ENCODE measurements at regions not wholly inside any gene's neighbourhood (a gene's known extent, or its start where the extent isn't known, plus 50 kb on each side); places are given as distances from the start of the nearest gene placed in this dataset.
"Not testable (repeated sequence)": the region's sequence is repeated elsewhere in the genome, so short reads cannot be mapped to it uniquely, and the experiment has no call there.

DNA sequence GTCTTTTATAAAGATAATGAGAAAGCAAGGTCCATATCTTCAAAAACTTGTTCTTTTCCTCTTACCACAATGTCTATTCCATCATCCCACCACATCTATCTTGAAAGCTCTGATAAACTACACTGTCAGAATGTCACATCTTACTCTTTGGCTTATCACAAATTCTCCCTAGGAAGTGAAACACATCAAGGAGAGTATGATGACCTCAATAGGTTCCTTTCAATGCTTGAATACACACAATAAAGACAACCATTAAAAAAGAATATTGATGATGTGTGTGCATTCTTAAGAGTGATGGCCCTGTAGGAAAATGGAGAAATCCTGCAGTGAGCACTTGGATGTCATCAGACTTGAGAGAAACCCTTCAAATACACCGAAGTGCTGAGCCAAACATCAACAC, 918.1 kb upstream of the SORCS1 start:
- no peak for DNase-seq (ENCODE audit: low read depth)

DNA sequence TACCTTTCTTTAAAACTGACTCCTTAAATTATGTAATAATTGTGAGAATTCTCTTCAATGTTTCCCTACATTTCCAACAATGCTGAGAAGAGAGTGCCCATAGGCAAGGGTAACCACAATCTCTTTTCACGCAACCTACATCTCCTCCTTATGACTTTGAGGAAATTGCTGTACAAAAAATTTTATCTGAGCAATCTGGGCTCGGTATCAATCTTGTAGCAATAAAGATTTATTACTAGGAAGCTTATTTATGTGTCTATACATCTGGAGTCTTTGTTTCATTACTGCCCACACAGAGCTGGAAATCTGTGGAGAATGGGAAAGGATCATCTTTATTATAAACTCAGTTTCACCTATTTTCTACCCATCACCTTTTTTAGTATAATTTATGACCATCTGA, 913.8 kb upstream of the SORCS1 start:
- no peak for DNase-seq (ENCODE audit: low read depth)

DNA sequence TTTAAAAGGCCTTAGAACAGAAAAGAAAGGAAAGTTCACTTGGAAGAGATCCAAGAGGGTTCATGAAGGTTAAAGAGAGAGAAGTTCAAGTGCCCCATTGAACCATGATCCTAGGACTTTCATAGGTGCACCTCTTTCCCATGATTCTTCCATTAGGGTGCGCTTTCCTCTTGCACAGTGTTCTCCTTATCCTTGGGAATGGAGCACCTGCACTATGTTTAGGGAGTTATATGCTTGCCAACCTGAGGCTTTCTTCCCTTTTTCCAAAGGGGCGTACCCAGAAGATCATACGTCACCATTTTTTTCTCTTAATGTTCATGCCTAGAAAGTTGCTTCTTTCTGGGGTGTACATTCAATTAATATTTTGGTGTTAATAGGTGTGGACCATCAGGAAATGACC, 908.0 kb upstream of the SORCS1 start:
- no peak for DNase-seq (ENCODE audit: low read depth)

DNA sequence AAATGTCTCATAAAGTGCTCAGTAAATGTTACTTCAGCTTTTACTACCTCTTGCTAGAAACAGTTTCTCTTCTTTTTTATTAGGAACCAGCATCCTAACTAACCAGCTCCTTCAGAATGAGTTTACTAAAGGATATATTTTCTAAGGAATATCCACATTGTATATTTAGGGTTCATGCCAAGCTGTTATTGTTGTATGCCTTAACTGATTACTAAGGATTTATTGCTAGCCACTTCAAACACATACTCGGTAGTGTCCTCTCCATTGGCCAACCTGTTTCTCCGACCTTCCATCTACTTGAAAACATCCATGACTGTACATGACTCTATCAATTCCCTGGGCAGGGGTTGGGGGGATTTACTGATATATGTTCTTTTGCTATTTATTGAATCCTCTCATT, 906.3 kb upstream of the SORCS1 start:
- DNase-seq (ENCODE audit: low read depth) = no peak

DNA sequence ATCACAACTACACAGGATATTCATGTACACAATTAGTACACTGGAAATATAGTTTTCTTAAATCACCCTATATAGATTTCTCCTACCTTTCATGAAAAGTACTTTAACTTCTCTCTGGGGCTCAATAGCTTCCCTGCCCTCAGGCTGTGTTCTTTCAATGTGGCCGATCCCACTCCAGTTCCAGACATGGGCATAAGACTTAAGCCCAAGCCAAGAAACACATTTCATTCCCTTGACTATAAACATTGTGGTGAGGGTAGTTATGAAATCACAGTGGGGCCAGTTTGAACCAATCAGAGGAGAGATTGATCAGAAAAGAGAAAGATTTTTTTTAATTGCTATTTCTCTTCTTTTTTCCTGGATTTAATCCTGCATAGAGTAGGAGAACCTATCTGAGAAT, 904.6 kb upstream of the SORCS1 start:
- DNase-seq (ENCODE audit: low read depth) = no peak

DNA sequence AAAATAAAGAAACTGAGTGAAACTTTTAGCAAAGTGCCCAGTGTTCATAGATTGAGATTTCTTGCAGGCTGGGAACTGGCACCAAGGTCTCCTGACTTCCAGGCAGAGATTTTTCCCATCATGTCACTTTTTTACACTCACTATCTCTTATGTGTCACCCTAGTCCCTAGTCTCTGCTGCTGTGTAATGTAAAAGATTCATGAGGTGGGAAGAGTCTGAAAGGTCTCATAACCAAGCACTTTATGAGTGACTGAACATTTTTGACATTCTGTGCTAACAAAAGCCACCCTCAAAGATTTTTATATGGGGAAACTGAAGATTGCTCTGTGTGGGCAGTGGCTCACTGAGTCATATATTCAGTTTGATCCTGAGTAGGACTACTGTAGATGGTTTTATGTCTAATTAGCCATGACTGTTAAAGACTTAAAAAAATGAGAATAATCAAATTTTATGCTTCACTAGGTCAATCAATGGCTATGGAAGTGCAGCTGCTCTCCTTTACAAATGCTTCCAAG, 900.3 kb upstream of the SORCS1 start:
- DNase-seq (ENCODE audit: low read depth) = no peak

DNA sequence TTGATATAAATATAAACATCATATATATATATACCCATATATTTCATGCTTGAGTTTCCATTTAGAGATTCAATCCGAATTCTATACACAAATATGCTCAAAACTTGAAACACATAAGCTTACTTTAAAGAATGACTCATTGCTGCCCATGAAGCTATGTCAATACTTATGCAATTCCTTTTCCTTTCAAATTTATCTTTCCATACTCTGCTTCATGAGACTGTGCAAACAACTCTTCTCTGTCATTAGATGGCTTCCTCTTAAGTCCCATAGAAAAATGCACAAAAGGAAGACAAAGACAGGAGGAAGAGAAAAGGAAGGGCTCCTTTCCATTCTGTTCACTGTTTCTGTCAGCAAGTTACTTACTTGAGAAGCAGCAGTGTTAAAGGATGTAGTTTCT, 895.7 kb upstream of the SORCS1 start:
- DNase-seq (ENCODE audit: low read depth) = no peak

DNA sequence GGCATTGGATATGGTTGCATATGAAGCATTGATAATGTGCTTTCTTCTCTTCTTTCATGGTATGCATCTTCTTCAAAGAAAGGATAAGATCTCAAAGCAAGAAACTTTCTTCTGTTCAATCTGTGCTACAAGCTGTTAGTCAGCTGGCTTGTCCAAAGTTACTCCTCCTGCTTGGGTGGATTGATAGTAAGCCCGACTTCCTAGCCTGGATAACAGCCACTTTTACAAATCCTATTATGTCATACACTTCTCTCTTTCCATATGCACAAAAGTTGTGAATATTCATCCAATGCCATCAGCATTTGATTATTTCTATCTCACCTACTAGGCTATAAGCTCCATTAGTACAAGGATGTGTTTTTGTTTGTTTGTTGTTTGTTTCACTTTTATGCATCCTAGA, 891.0 kb upstream of the SORCS1 start:
- no peak for DNase-seq (ENCODE audit: low read depth)

DNA sequence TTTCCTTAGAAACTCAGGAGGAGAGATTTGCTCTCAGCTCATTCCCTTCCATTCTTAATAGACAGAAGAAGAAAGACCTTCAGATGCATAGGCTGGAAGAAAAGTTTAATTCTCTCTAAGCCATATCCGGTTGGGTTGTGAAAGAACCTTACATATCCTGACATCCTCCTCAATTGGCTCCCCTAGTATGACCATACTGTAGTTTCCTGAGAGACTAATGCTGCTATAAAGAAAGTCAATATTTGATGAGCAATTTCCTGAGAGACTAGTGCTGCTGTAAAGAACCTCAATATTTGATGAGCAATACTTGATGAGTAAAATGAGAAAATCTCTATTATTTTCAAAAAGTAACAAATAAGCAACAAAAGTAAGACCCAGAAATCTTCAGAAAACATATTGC, 888.5 kb upstream of the SORCS1 start:
- no peak for DNase-seq (ENCODE audit: low read depth)

DNA sequence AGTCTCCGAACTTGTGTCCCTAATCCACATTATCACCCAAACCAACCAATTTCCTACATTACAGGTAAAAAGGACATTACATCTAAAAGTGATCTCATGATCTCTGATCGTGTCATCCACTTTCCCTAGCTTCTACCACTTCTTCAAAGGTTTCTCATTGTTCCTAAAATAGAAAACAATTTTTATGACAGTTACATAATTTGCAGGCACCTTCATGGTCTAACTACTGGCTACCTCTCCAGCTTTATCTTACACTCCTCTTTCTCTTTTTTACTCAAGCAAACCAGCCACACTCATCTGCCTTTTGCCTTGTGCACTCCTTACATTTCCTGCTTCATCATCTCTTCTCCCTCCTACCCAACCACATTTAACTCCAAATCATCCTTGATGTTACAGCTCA, 886.7 kb upstream of the SORCS1 start:
- DNase-seq (ENCODE audit: low read depth) = no peak

DNA sequence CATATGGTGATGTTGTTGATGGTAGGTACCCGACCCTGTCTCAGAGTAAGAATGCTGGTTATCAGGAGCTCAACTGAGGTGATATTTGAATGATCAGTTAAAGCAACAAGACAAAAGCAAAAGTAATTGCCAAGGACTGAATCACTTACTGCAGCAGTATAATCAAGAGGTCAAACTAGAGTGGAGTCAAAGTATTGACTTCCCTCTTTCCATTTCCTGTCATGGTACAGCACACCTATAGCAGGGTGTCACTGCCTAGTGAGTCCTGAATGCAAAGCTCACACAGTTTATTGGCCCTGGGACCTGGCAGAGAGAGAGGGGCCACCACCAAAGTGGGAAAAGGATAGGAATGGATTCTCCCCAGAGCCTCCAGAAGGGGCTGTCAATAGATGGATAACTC, 886.1 kb upstream of the SORCS1 start:
- DNase-seq (ENCODE audit: low read depth) = no peak

DNA sequence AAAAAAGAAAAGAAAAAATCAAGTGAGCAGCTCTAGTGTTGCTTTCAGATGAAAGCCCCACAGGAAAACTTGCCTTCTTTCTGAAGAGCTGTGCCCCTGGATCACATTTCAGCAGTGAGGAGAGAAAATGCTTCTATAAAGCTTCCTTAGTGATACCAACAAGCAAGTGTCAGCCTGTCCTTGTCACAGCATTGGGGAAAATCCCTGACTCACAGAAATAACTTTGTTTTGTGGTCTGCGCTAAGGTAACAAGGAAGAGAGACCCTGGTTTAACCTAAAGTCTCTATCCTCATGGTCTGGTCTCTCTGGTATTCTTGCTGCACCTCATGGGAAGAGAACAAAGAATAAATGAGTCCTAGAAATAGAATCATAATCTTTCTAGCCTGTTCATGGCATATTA, 885.2 kb upstream of the SORCS1 start:
- no peak for DNase-seq (ENCODE audit: low read depth)

DNA sequence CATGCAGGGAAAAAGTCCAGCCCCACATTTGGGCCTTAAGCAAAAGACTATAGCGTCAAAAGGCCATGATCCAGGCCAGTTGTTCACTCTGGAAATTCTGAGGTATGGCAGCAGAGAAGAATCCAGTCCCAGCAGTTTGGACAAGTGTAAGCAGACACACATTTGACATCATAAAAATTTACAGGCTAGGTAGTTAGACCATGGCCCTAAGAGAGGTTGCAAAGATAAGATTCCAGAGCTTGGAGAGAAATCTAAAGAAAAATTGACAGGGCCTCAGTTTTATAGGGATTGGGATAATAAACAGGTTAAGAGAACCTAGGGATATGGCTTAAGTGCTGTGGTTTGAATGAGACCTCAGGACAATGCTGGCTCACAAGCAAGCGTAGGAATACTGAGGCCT, 884.4 kb upstream of the SORCS1 start:
- DNase-seq (ENCODE audit: low read depth) = no peak

DNA sequence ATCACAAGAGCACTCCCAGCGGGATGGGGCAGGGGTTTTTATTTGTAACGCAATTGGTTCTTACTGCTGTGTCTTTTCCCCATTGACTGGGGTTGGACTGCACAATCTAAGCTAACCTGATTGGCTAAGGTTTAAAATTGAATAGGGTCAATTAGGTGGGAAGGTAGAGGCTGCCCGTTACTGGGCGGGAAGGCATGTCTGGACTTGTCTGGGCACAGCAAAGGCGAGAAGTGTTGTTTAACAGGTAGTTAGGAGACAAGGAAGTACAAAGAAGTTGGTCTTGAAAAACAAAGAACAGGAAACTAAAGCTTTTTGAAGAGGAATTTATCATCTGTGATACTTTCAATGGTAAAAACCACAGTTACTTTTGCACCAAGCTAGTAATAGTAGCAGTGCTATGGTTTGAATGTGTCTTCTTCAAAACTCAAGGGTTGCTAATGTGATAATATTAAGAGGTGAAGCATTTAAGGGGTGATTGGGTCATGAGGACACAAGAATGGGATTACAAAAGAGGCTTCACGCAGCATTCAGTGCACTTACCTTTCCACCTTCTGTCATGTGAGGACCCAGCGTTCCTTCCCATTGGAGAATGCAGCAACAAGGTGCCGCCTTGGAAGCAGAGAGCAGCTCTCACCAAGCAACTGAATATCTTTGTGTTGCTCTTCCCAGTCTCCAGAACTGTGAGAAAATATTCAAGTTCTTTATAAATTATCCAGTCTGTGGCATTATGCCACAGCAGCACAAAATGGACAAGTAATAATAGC, 875.5 kb upstream of the SORCS1 start:
- DNase-seq (ENCODE audit: low read depth) = no peak

DNA sequence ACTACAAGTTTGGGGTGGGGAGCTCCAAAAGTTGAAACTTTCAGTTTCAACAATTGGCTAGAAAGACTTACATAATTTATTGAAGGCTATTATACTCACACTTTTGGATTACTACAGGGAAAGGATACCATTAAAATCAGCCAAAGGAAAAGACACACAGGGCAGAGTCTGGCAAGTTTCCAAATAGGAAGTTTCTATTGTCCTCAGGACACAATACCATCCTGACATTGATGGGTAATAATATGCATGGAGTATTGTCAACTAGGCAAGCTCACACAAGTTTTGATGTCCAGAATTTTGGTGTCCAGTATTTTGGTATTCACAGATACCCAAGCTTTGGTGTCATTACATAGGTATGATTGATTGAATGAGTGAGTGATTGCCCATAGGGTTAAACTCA, 872.6 kb upstream of the SORCS1 start:
- no peak for DNase-seq (ENCODE audit: low read depth)

DNA sequence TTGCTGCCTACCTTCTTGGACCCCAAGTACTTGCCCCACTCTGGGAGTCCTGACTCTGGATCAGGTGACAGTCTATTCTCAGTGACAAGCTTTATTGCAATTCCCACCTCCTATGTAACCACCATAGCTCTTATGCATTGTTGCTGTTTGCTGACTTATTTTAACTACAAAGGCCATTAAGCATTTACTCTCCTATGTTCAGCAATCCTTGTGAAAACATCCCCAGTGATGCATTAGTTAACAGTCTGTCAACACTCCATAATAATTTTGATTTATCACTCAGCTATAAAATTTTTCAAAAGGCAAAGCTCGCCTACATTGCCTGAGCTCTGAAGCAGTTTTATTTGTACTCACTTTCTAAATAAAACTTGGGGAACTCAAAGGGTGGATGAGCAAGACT, 871.8 kb upstream of the SORCS1 start:
- no peak for DNase-seq (ENCODE audit: low read depth)

DNA sequence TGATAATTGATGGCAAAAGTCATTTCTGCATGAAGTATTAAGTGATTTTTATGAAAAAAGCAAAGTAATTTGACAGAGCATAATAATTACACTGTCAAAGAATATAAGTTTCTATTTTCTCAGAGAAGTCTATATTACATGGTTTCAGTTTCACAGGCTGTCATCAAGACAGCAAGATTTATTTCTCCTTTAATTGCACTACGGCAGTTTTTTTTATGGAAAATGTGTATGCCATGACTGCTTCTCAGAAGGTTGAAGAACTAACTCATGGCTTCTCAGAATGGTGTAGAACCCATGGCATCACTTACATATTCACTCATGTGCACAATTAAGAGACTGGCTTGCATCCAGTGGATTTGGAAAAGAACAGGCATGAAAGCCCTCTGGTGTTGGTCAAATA, 870.3 kb upstream of the SORCS1 start:
- DNase-seq (ENCODE audit: low read depth) = no peak

DNA sequence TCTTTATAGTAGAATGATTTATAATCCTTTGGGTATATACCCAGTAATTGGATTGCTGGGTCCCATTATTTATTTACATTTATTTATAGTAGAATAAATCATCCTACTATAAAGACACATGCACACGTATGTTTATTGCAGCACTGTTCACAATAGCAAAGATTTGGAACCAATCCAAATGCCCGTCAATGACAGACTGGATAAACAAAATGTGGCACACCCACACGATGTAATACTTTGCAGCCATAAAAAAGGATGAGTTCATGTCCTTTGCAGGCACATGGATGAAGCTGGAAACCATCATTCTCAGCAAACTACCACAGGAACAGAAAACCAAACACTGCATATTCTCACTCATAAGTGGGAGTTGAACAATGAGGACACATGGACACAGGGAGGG, 869.0 kb upstream of the SORCS1 start:
- DNase-seq (ENCODE audit: low read depth) = not testable (repeated sequence)

DNA sequence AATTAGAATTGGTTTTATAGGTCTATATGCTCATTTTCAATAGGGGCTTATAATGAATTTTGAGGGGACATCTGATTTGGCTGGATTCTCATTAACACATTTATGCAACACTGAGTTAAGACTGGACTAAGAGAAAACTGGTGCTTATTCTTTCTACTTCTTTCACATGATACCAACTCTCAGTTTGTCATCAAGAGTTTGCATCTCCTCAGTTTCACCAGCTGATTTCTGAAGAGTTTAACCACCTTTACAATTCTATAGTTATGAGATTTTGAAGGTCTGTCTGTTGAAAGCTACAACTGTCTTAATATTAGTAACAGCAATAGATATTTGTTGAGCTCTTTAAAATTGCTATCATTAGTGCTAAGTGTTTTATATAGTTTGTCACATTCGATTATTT, 867.0 kb upstream of the SORCS1 start:
- DNase-seq (ENCODE audit: low read depth) = no peak

DNA sequence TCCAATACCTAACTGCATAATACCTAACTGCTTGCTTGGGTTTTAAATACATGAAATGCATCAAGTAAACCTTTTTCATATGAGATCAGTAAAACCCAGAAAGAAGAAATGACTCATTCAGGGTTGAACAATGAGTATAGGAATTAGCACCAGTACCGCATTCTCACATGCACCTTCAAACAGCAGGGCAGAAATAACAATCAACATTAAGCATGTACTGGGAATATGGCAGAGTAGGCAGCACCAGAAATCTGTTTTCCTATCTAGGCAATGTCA, 850.3 kb upstream of the SORCS1 start:
- DNase-seq (ENCODE audit: low read depth) = no peak

DNA sequence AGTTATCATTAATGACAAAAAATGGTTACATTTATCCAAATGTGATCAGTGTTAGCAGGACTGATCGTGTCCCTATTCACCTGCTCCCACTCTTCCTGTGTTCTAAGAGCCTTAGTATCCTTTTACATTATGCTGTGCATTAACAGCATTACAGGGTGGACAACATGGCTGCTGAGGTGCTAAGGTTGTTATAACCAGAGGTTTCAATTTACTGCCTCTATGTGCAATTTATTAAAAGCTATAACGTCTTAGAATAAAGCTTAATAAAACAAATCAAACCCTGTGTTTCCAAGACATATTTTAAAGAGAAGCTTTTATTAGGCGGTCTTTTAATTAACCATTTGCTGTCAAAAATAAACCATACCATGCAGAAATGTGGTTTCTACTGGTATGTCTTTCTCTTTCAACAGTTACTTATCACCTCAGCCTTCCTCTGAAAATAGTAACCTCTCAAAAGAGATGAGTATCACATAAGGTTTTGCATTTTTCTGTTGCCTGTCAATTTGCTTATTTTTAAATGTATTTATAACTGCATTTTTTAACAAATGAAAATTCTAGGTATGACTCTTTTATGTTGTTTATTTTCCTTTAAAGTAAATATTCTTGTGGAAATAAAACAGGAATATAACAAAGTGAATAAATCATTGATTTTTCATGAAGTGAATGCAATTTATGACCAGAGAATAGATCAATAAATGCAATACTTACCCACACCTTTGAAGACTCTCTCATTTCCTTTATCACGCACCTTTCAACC, 849.8 kb upstream of the SORCS1 start:
- no peak for DNase-seq (ENCODE audit: low read depth)

DNA sequence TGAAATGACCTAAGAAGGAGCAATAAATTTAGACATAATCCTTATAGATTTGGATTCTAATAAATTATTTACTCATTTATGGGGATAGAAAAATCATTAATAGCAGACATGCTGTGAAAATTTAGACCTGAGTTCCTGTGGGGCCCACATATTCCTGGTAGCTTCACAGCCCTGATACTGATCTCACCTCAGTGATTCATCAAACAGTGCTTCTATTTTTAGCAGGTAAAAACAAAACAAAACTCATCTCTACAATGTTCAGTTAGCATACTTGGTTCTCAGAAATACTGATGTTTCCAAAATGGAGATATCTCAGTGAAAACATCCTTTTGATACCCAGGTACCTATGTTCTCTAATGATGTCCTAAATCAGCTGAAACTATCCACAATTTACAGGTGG, 841.1 kb upstream of the SORCS1 start:
- no peak for DNase-seq (ENCODE audit: low read depth)

DNA sequence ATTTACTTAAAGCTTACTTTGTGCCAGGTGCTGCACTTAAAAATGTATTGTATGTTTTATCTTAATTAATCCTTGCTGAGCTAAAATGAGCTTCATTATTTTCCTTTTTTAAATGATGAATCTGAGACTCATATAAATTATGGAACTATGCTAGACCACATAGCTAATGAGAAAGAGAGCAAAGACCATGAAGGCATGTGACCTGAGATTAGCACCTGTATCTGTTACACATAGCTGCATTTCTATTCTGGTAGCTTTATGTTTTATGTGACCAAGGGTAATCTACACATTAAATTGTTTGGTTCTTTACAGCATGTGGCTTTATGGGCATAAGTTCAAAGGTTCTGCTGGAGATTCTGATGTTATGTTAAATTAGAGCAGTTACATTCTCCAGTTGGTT, 839.1 kb upstream of the SORCS1 start:
- no peak for DNase-seq (ENCODE audit: low read depth)

DNA sequence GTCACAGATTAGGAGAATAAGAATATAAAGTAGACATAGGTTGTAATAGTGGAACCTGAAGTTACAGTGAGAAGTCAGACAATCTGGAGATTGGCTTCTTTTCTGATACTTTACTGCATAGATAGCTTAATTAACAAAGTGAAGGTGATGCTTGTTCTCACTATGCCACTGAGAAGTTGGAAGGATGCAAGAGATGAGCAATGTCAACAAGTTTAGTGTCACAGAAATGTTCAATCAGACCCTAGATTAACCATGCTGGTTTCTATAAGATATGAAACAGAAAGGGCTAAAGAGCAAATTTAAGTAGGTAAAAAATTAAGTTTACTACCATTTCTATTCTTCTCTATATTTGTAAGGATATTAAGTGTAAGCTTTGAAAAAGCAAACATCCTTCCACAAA, 838.6 kb upstream of the SORCS1 start:
- no peak for DNase-seq (ENCODE audit: low read depth)

All from fibroblast of gingiva (primary cell).